PFSK-1 (cell line): ENCODE measurements at regions not wholly inside any gene's neighbourhood (a gene's known extent, or its start where the extent isn't known, plus 50 kb on each side); places are given as distances from the start of the nearest gene placed in this dataset.

Experiments used
- POLR2AphosphoS5 ChIP-seq: IDR thresholded peaks from 2 replicates; pipeline ENCODE4 v1.6.1; 2012; ENCODE audit warnings: low read depth, mild to moderate bottlenecking, control low read depth, low read length, moderate library complexity
- SIN3A ChIP-seq: IDR thresholded peaks from 2 replicates; pipeline ENCODE4 v1.6.1; 2012; ENCODE audit warnings: mild to moderate bottlenecking, low read length, moderate library complexity, borderline replicate concordance; ENCODE audit not compliant: insufficient read depth

DNA sequence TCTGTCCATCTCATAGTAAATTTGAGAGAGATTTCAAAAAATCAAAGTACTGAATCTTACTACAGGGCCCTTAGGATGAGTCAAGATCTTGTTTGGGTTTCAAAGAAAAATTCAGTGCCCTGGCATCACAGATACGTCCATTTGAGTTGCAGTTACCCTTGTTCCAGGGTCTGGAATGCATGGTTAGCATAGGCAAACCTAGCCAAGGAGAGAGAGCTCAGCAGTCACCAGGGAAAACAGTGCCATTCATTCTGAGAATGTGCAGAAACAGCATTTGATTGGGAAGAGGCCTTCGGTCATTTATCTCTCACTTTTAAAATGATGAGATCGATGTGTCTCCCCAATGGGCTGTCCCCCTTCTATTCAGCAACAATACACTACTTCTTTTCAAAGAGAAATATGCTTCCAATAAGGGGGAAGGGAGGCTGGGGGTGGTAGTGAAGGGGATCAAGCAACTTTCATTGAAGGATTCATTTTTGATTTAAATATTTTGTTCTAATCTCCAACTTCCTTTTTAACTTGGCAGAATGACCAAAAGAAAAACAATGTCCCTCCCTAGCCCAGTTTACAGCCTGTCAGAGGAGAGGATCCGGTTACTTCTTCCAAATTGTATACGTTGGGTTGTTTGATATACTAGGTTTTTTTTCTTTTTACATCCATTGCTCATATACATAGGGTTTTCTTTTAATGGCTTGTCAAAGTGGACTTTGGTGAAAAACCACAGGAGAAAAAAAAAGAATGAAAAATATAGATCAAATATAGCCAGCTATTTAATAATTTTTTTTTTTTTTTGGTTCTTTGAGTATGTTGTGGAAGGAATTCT, 491.1 kb downstream of the CCDC171 start:
- TF ChIP-seq POLR2AphosphoS5 (no peak), SIN3A (no peak)
